ENCODE measurements at regions not wholly inside any gene's neighbourhood (a gene's known extent, or its start where the extent isn't known, plus 50 kb on each side); places are given as distances from the start of the nearest gene placed in this dataset.
"Not testable (repeated sequence)": the region's sequence is repeated elsewhere in the genome, so short reads cannot be mapped to it uniquely, and the experiment has no call there.

GRCh38 chr14:26293909-26294308 lies 303.9 kb downstream of the NOVA1 start:
- DNase-seq (ENCODE audit: low read depth): no peak
- no peak overlapping the region for H3K4me3 ChIP-seq (ENCODE audit: low read depth, low read length)
- no peaks in the 10 kb centered on the region for H3K36me3 ChIP-seq (ENCODE audit: control insufficient read depth, insufficient read depth, low read length)
- TF ChIP-seq CTCF (IDR thresholded peaks at IDR 0.05; ENCODE audit: insufficient read depth, low read length, poor library complexity, severe bottlenecking): no peak
- no peaks in the 10 kb centered on the region for H3K27me3 ChIP-seq (ENCODE audit: control insufficient read depth, insufficient read depth, low read length)

- Histone ChIP-seq H3K36me3 (ENCODE audit: control insufficient read depth, insufficient read depth, low read length) (no peaks in the 10 kb centered on the region), H3K27me3 (ENCODE audit: control insufficient read depth, insufficient read depth, low read length) (no peaks in the 10 kb centered on the region), H3K4me3 (ENCODE audit: low read depth, low read length) (no peak overlapping the region)
- TF ChIP-seq CTCF (IDR thresholded peaks at IDR 0.05; ENCODE audit: insufficient read depth, low read length, poor library complexity, severe bottlenecking): no peak
- no peak for DNase-seq (ENCODE audit: low read depth)
Observed at GRCh38 chr14:26289891-26290486, 307.8 kb downstream of the NOVA1 start.

- TF ChIP-seq CTCF (IDR thresholded peaks at IDR 0.05; ENCODE audit: insufficient read depth, low read length, poor library complexity, severe bottlenecking): no peak
- H3K4me3 ChIP-seq (ENCODE audit: low read depth, low read length): no peak overlapping the region
- H3K27me3 ChIP-seq (ENCODE audit: control insufficient read depth, insufficient read depth, low read length): no peaks in the 10 kb centered on the region
- no peaks in the 10 kb centered on the region for H3K36me3 ChIP-seq (ENCODE audit: control insufficient read depth, insufficient read depth, low read length)
- DNase-seq (ENCODE audit: low read depth): no peak
Observed at GRCh38 chr14:26286913-26287205, 311.0 kb downstream of the NOVA1 start.

GRCh38 chr14:26286081-26286912 lies 311.5 kb downstream of the NOVA1 start:
- no peak for DNase-seq (ENCODE audit: low read depth)
- H3K36me3 ChIP-seq (ENCODE audit: control insufficient read depth, insufficient read depth, low read length): no peaks in the 10 kb centered on the region
- no peak for TF ChIP-seq CTCF (IDR thresholded peaks at IDR 0.05; ENCODE audit: insufficient read depth, low read length, poor library complexity, severe bottlenecking)
- H3K4me3 ChIP-seq (ENCODE audit: low read depth, low read length): no peak overlapping the region
- H3K27me3 ChIP-seq (ENCODE audit: control insufficient read depth, insufficient read depth, low read length): no peaks in the 10 kb centered on the region

GRCh38 chr14:26282578-26282977 lies 315.3 kb downstream of the NOVA1 start:
- Histone ChIP-seq H3K36me3 (ENCODE audit: control insufficient read depth, insufficient read depth, low read length) (no peaks in the 10 kb centered on the region), H3K4me3 (ENCODE audit: low read depth, low read length) (no peak overlapping the region), H3K27me3 (ENCODE audit: control insufficient read depth, insufficient read depth, low read length) (no peaks in the 10 kb centered on the region)
- no peak for TF ChIP-seq CTCF (IDR thresholded peaks at IDR 0.05; ENCODE audit: insufficient read depth, low read length, poor library complexity, severe bottlenecking)
- DNase-seq (ENCODE audit: low read depth): no peak

- DNase-seq (ENCODE audit: low read depth); H3K4me3 ChIP-seq (ENCODE audit: low read depth, low read length); H3K27me3 ChIP-seq (ENCODE audit: control insufficient read depth, insufficient read depth, low read length); H3K36me3 ChIP-seq (ENCODE audit: control insufficient read depth, insufficient read depth, low read length): not testable (repeated sequence)
Observed at GRCh38 chr14:26282011-26282410, 315.8 kb downstream of the NOVA1 start.

Measured in kidney epithelial cell (primary cell).